ENCODE measurements at regions not wholly inside any gene's neighbourhood (a gene's known extent, or its start where the extent isn't known, plus 50 kb on each side); places are given as distances from the start of the nearest gene placed in this dataset.

GRCh38 chr10:105949721-105950120 is 1214.8 kb downstream of the SORCS1 start:
- 42% methylated on average over 2 of the region's 2 CpGs for WGBS
- no peaks in the 10 kb centered on the region for H3K9me3 ChIP-seq
- no peak overlapping the region for H3K27ac ChIP-seq
- DNase-seq (ENCODE audit: low spot score), result no peak
- no peaks in the 10 kb centered on the region for H3K36me3 ChIP-seq
- H3K27me3 ChIP-seq (replicated peaks; ENCODE audit: insufficient read depth), result no peaks in the 10 kb centered on the region
- H3K4me3 ChIP-seq, result no peak overlapping the region
- intact Hi-C loops (cut with DNase I), result no loop called here
- no peak for TF ChIP-seq POLR2A (IDR thresholded peaks at IDR 0.05)
- TF ChIP-seq CTCF (IDR thresholded peaks at IDR 0.05), result no peak
- no peak for TF ChIP-seq POLR2AphosphoS5 (IDR thresholded peaks at IDR 0.05)
- H3K4me1 ChIP-seq (replicated peaks), result no peaks in the 10 kb centered on the region

- intact Hi-C loops (cut with DNase I), result no loop called here
- no peaks in the 10 kb centered on the region for H3K27me3 ChIP-seq (replicated peaks; ENCODE audit: insufficient read depth)
- no peak overlapping the region for H3K27ac ChIP-seq
- no peaks in the 10 kb centered on the region for H3K36me3 ChIP-seq
- WGBS, result 80% methylated on average over 4 of the region's 4 CpGs
- TF ChIP-seq CTCF (IDR thresholded peaks at IDR 0.05) (no peak), POLR2AphosphoS5 (IDR thresholded peaks at IDR 0.05) (no peak), POLR2A (IDR thresholded peaks at IDR 0.05) (no peak)
- DNase-seq (ENCODE audit: low spot score), result no peak
- H3K9me3 ChIP-seq, result no peaks in the 10 kb centered on the region
- H3K4me1 ChIP-seq (replicated peaks), result no peaks in the 10 kb centered on the region
- no peak overlapping the region for H3K4me3 ChIP-seq
Measured at GRCh38 chr10:105925045-105925785, 1239.3 kb downstream of the SORCS1 start.

- TF ChIP-seq CTCF (IDR thresholded peaks at IDR 0.05) (no peak), POLR2AphosphoS5 (IDR thresholded peaks at IDR 0.05) (no peak)
Measured at GRCh38 chr10:105921348-105921747, 1243.2 kb downstream of the SORCS1 start.

GRCh38 chr10:105914432-105914831 is 1250.1 kb downstream of the SORCS1 start:
- no peak for DNase-seq (ENCODE audit: low spot score)
- 86% methylated on average over 1 of the region's 1 CpG for WGBS

More at GRCh38 chr10:105921348-105921747, 1243.2 kb downstream of the SORCS1 start:
- WGBS, result 92% methylated on average over 3 of the region's 3 CpGs
- no peak for DNase-seq (ENCODE audit: low spot score)
- H3K36me3 ChIP-seq, result no peaks in the 10 kb centered on the region
- no peak overlapping the region for H3K27ac ChIP-seq
- no peaks in the 10 kb centered on the region for H3K9me3 ChIP-seq
- H3K27me3 ChIP-seq (replicated peaks; ENCODE audit: insufficient read depth), result no peaks in the 10 kb centered on the region
- no peak overlapping the region for H3K4me3 ChIP-seq
- H3K4me1 ChIP-seq (replicated peaks), result no peaks in the 10 kb centered on the region
- intact Hi-C loops (cut with DNase I), result no loop called here

More at GRCh38 chr10:105914432-105914831, 1250.1 kb downstream of the SORCS1 start:
- no peaks in the 10 kb centered on the region for H3K4me1 ChIP-seq (replicated peaks)
- no peak overlapping the region for H3K4me3 ChIP-seq
- H3K36me3 ChIP-seq, result no peaks in the 10 kb centered on the region
- no peaks in the 10 kb centered on the region for H3K9me3 ChIP-seq
- no peak overlapping the region for H3K27ac ChIP-seq
- intact Hi-C loops (cut with DNase I), result no loop called here
- H3K27me3 ChIP-seq (replicated peaks; ENCODE audit: insufficient read depth), result no peaks in the 10 kb centered on the region
- TF ChIP-seq POLR2A (IDR thresholded peaks at IDR 0.05), result no peak
- no peak for TF ChIP-seq CTCF (IDR thresholded peaks at IDR 0.05)
- TF ChIP-seq POLR2AphosphoS5 (IDR thresholded peaks at IDR 0.05), result no peak
